ENCODE measurements at regions not wholly inside any gene's neighbourhood (a gene's known extent, or its start where the extent isn't known, plus 50 kb on each side); places are given as distances from the start of the nearest gene placed in this dataset.

GRCh38 chr15:47844437-47844836 is 127.1 kb downstream of the SEMA6D start:
- Histone ChIP-seq H3K27me3 (ENCODE audit: control insufficient read depth, insufficient read depth, low read length) (no peaks in the 10 kb centered on the region), H3K4me3 (ENCODE audit: low read depth, low read length) (no peak overlapping the region), H3K36me3 (ENCODE audit: control insufficient read depth, insufficient read depth, low read length) (no peaks in the 10 kb centered on the region)
- no peak for TF ChIP-seq CTCF (IDR thresholded peaks at IDR 0.05; ENCODE audit: insufficient read depth, low read depth, low read length)
- ChIA-PET CTCF (no interaction called here), POLR2A (no interaction called here)
- DNase-seq (ENCODE audit: low read depth): no peak

- no peak for TF ChIP-seq CTCF (IDR thresholded peaks at IDR 0.05; ENCODE audit: insufficient read depth, low read depth, low read length)
- H3K36me3 ChIP-seq (ENCODE audit: control insufficient read depth, insufficient read depth, low read length): no peaks in the 10 kb centered on the region
- ChIA-PET CTCF (no interaction called here), POLR2A (no interaction called here)
- DNase-seq (ENCODE audit: low read depth): no peak
- H3K4me3 ChIP-seq (ENCODE audit: low read depth, low read length): no peak overlapping the region
- H3K27me3 ChIP-seq (ENCODE audit: control insufficient read depth, insufficient read depth, low read length): no peaks in the 10 kb centered on the region
These were observed 129.0 kb downstream of the SEMA6D start for GRCh38 chr15:47846128-47846868.

GRCh38 chr15:47846876-47847275 is 129.6 kb downstream of the SEMA6D start:
- no peak for TF ChIP-seq CTCF (IDR thresholded peaks at IDR 0.05; ENCODE audit: insufficient read depth, low read depth, low read length)
- POLR2A ChIA-PET: no interaction called here
- H3K4me3 ChIP-seq (ENCODE audit: low read depth, low read length): no peak overlapping the region
- DNase-seq (ENCODE audit: low read depth): no peak
- CTCF ChIA-PET: interaction anchor here (0.6 kb wide), 1 partner anchor 11 kb away, joined by 3 read pairs; no protein-coding TSS in a partner anchor
- H3K36me3 ChIP-seq (ENCODE audit: control insufficient read depth, insufficient read depth, low read length): no peaks in the 10 kb centered on the region
- no peaks in the 10 kb centered on the region for H3K27me3 ChIP-seq (ENCODE audit: control insufficient read depth, insufficient read depth, low read length)

- ChIA-PET POLR2A (no interaction called here), CTCF (no interaction called here)
- H3K36me3 ChIP-seq (ENCODE audit: control insufficient read depth, insufficient read depth, low read length): no peaks in the 10 kb centered on the region
- TF ChIP-seq CTCF (IDR thresholded peaks at IDR 0.05; ENCODE audit: insufficient read depth, low read depth, low read length): no peak
- no peak for DNase-seq (ENCODE audit: low read depth)
- H3K4me3 ChIP-seq (ENCODE audit: low read depth, low read length): no peak overlapping the region
- H3K27me3 ChIP-seq (ENCODE audit: control insufficient read depth, insufficient read depth, low read length): peaks cover 1% of the 10 kb centered on the region; the same call in 1 of the 2 replicates
These were observed 138.8 kb downstream of the SEMA6D start for GRCh38 chr15:47856071-47856470.

- Histone ChIP-seq H3K36me3 (ENCODE audit: control insufficient read depth, insufficient read depth, low read length) (no peaks in the 10 kb centered on the region), H3K27me3 (ENCODE audit: control insufficient read depth, insufficient read depth, low read length) (peaks cover 1% of the 10 kb centered on the region; the same call in 1 of the 2 replicates), H3K4me3 (ENCODE audit: low read depth, low read length) (no peak overlapping the region)
- POLR2A ChIA-PET: no interaction called here
- DNase-seq (ENCODE audit: low read depth): no peak
- TF ChIP-seq CTCF (IDR thresholded peaks at IDR 0.05; ENCODE audit: insufficient read depth, low read depth, low read length): no peak
- CTCF ChIA-PET: interaction anchor here (0.6 kb wide), 1 partner anchor 10 kb away, joined by 3 read pairs; no protein-coding TSS in a partner anchor
These were observed 139.9 kb downstream of the SEMA6D start for GRCh38 chr15:47857014-47857775.
